ENCODE measurements at regions not wholly inside any gene's neighbourhood (a gene's known extent, or its start where the extent isn't known, plus 50 kb on each side); places are given as distances from the start of the nearest gene placed in this dataset.

DNA sequence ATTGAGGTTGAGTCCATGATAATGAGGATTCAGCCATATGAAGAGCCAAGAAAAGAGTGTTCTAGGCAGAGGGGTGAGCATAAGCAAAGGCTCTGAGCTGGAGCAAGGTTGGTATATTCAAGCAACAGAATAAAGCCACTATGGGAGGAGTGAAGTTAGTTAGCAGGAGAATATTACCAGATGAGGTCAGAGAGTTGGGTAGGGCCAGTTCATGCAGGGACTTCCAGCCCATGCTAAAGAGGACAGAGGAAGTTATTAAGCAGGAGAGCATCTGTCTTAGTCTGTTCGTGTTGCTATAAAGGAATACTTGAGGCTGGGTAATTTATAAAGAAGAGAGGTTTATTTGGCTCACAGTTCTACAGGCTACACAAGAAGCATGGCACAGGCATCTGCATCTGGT is 57.1 kb upstream of the ATG10 start:
- Histone ChIP-seq H3K27me3 (no peaks in the 10 kb centered on the region), H3K36me3 (no peaks in the 10 kb centered on the region), H3K27ac (no peak overlapping the region), H3K4me1 (no peaks in the 10 kb centered on the region), H3K9me3 (no peaks in the 10 kb centered on the region), H3K4me3 (no peak overlapping the region)
- DNase-seq = no peak
- intact Hi-C loops (cut with DNase I; ENCODE audit: low total_unique reads) = no loop called here
- TF ChIP-seq, protein P1, sequence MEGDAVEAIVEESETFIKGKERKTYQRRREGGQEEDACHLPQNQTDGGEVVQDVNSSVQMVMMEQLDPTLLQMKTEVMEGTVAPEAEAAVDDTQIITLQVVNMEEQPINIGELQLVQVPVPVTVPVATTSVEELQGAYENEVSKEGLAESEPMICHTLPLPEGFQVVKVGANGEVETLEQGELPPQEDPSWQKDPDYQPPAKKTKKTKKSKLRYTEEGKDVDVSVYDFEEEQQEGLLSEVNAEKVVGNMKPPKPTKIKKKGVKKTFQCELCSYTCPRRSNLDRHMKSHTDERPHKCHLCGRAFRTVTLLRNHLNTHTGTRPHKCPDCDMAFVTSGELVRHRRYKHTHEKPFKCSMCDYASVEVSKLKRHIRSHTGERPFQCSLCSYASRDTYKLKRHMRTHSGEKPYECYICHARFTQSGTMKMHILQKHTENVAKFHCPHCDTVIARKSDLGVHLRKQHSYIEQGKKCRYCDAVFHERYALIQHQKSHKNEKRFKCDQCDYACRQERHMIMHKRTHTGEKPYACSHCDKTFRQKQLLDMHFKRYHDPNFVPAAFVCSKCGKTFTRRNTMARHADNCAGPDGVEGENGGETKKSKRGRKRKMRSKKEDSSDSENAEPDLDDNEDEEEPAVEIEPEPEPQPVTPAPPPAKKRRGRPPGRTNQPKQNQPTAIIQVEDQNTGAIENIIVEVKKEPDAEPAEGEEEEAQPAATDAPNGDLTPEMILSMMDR (IDR thresholded peaks at IDR 0.05) = no peak

DNA sequence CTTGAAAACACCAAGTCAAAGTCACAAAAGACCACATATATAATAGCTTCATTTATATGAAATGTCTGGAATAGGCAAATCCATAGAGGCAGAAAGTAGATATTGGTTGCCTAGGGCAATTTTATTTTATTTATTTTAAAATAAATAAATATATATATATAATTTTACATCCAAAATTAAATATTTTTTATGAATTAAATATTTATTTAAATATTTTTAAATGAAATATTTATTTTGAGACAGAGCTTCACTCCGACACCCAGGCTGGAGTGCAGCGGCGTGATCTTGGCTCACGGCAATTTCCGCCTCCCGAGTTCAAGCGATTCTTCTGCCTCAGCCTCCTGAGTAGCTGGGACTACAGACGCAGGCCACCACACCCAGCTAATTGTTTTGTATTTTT is 58.9 kb upstream of the ATG10 start:
- no peaks in the 10 kb centered on the region for H3K4me1 ChIP-seq
- H3K36me3 ChIP-seq = no peaks in the 10 kb centered on the region
- no peak overlapping the region for H3K4me3 ChIP-seq
- no peak overlapping the region for H3K27ac ChIP-seq
- H3K9me3 ChIP-seq = no peaks in the 10 kb centered on the region
- no peak for DNase-seq
- no peaks in the 10 kb centered on the region for H3K27me3 ChIP-seq
- intact Hi-C loops (cut with DNase I; ENCODE audit: low total_unique reads) = no loop called here
- TF ChIP-seq, protein P1 (IDR thresholded peaks at IDR 0.05) = no peak

DNA sequence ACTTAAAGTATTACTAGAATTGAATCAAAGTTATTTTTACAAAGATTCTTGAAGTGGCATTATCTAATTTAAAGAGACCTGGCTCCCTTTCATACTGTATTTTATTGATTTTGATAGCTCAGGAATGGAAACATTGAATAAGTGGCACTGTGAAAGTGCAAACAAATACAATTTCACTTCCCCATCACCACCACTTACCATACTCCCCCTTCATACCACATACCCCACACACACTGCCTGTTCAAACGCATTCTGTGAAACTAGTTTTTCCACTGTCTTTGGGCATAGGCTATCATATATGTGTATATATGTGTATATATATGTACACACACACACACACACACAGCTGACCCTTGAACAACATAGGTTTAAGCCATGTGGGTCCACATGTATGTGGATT is 62.1 kb upstream of the ATG10 start:
- intact Hi-C loops (cut with DNase I; ENCODE audit: low total_unique reads) = no loop called here
- no peak for DNase-seq
- Histone ChIP-seq H3K27ac (no peak overlapping the region), H3K4me3 (no peak overlapping the region), H3K27me3 (no peaks in the 10 kb centered on the region), H3K9me3 (no peaks in the 10 kb centered on the region), H3K4me1 (no peaks in the 10 kb centered on the region), H3K36me3 (no peaks in the 10 kb centered on the region)
- TF ChIP-seq, protein P1 (IDR thresholded peaks at IDR 0.05) = no peak

DNA sequence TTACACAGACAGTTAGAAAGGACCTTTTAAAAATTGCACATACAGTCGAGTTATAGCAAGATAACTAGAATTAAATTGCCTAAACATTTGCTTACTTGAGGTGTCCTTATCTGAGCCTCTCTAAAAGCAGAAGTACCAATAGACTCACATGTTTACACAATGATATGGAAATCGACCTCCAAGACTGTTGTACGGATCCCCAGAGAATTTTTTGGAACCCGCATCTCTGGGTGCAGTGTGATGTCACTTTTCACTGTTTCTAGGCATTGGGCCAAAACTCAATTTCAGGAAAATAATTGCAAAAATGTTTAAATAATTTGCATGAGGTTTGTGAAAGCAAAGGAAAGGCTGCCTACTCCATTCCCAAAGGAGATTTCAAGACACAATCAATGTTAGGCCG is 63.1 kb upstream of the ATG10 start:
- Histone ChIP-seq H3K27me3 (no peaks in the 10 kb centered on the region), H3K9me3 (no peaks in the 10 kb centered on the region), H3K4me3 (no peak overlapping the region), H3K27ac (no peak overlapping the region), H3K36me3 (no peaks in the 10 kb centered on the region), H3K4me1 (no peaks in the 10 kb centered on the region)
- intact Hi-C loops (cut with DNase I; ENCODE audit: low total_unique reads) = no loop called here
- TF ChIP-seq, protein P1 (IDR thresholded peaks at IDR 0.05) = no peak
- no peak for DNase-seq

DNA sequence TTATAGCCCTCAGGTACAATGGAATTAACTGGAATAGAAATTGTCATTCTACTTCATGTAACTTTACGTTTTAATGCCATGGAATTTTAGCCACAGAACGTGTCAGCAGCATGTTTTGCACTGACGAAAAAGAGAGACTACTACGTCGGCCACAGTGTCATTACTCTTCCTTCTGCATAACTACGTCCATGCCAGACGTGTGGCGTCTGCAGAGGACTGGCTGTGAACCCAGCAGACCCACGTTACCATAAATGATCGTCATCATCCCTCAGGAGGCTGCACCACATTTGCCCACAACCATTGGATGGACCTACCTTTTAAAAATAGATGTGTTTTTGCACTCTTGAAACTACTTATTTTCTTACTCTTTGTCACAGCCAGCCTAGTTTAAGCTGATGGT is 63.8 kb upstream of the ATG10 start:
- Histone ChIP-seq H3K4me3 (no peak overlapping the region), H3K27me3 (no peaks in the 10 kb centered on the region), H3K4me1 (no peaks in the 10 kb centered on the region), H3K9me3 (no peaks in the 10 kb centered on the region), H3K36me3 (no peaks in the 10 kb centered on the region), H3K27ac (no peak overlapping the region)
- TF ChIP-seq, protein P1 (IDR thresholded peaks at IDR 0.05) = no peak
- DNase-seq = no peak
- intact Hi-C loops (cut with DNase I; ENCODE audit: low total_unique reads) = no loop called here

DNA sequence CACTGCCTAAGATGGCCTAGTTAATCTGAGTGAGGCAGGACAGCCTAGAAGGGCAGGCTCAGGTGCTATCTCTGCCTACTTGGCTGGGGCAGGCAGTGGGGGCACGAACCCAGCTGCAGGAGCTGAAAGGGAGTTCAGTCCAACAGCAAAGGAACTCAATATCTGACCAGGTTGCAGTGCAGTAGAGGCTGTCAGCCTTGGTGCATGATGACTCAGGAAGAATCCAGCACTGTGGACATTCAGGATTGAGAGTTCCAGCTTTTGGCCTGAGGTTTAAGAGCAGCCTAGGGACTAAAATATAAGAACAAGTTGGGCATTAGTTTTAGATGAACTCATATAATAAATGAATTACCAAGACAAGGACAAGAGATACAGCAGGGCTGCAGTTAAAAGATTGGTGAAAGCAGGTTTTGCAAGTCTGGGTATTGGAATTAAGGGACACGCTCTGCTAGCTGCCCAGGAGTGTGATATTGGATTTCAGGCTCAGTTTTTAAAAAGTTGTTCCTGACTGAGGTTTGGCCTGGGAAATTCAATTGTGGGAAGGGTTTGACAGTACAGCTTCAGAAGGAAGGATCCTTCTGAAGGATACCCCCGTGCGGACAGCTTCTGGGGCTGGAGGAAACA is 64.7 kb upstream of the ATG10 start:
- TF ChIP-seq, protein P1 (IDR thresholded peaks at IDR 0.05) = no peak
- H3K27me3 ChIP-seq = no peaks in the 10 kb centered on the region
- no peaks in the 10 kb centered on the region for H3K36me3 ChIP-seq
- intact Hi-C loops (cut with DNase I; ENCODE audit: low total_unique reads) = no loop called here
- no peaks in the 10 kb centered on the region for H3K9me3 ChIP-seq
- DNase-seq = no peak
- no peaks in the 10 kb centered on the region for H3K4me1 ChIP-seq
- H3K4me3 ChIP-seq = no peak overlapping the region
- no peak overlapping the region for H3K27ac ChIP-seq

Data from tibial artery (tissue), 4 donors.